GM23338 (cell line): ENCODE measurements at regions not wholly inside any gene's neighbourhood (a gene's known extent, or its start where the extent isn't known, plus 50 kb on each side); places are given as distances from the start of the nearest gene placed in this dataset.

Experiments used
- EZH2 ChIP-seq: fragments of 200-600 bp; sonication (generic); IDR thresholded peaks from one replicate; pipeline ENCODE4 v1.8.0; 2017; ENCODE audit warnings: antibody characterized with exemption, mild to moderate bottlenecking, low read depth; ENCODE audit not compliant: unreplicated experiment
- EZH2phosphoT487 ChIP-seq: fragments of 200-600 bp; sonication (generic); IDR thresholded peaks from one replicate; pipeline ENCODE4 v1.8.1; 2018; ENCODE audit warnings: antibody characterized with exemption; ENCODE audit not compliant: unreplicated experiment
- TF ChIP-seq, protein P1 (sequence below), 2 experiments: fragments of 200-600 bp in 1 of 2; sonication (generic) in 1 of 2; conservative IDR thresholded peaks; 2 replicates each; pipeline versions ENCODE4 v1.5.1 to v1.6.1; 2016 to 2017; ENCODE audit warnings: antibody characterized with exemption in 2 of 2, low read depth in 2 of 2, mild to moderate bottlenecking in 2 of 2, moderate library complexity in 1 of 2

DNA sequence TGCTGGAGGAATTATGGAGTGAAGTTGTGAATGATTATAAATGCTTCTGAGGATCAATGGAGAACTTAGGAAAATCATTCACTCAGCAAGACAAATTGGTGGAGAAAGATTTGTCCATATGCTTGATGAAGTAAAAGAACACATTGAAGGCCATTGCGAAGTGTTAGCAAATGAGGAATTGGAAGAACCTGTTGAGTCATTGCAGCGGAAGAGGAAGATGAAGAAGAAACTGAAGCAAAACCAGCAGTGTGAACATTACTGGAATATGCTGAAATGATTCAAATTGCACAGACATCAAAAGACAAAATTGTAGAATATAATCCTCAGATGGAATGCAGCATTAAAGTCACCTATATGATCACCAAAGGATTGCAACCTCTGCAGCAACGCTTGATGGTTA lies 168.1 kb downstream of the ADAMTS15 start:
- TF ChIP-seq, protein P1, sequence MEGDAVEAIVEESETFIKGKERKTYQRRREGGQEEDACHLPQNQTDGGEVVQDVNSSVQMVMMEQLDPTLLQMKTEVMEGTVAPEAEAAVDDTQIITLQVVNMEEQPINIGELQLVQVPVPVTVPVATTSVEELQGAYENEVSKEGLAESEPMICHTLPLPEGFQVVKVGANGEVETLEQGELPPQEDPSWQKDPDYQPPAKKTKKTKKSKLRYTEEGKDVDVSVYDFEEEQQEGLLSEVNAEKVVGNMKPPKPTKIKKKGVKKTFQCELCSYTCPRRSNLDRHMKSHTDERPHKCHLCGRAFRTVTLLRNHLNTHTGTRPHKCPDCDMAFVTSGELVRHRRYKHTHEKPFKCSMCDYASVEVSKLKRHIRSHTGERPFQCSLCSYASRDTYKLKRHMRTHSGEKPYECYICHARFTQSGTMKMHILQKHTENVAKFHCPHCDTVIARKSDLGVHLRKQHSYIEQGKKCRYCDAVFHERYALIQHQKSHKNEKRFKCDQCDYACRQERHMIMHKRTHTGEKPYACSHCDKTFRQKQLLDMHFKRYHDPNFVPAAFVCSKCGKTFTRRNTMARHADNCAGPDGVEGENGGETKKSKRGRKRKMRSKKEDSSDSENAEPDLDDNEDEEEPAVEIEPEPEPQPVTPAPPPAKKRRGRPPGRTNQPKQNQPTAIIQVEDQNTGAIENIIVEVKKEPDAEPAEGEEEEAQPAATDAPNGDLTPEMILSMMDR (conservative IDR thresholded peaks at IDR 0.05; ENCODE audit: low read depth in 2 of 2), result no peak
- TF ChIP-seq EZH2phosphoT487 (no peak), EZH2 (no peak)
